Muscle of leg (tissue), 3 donors: ENCODE measurements at regions not wholly inside any gene's neighbourhood (a gene's known extent, or its start where the extent isn't known, plus 50 kb on each side); places are given as distances from the start of the nearest gene placed in this dataset.
"Not testable (repeated sequence)": the region's sequence is repeated elsewhere in the genome, so short reads cannot be mapped to it uniquely, and the experiment has no call there.

Experiments used
- DNase-seq: peaks from one replicate; pipeline ENCODE4 v3.0.0; 2013
- H3K27ac ChIP-seq: one replicate; pipeline ENCODE4 v1.5.1; 2013; ENCODE audit warnings: mild to moderate bottlenecking, low read length, control low read depth
- H3K27me3 ChIP-seq: one replicate; pipeline ENCODE4 v1.6.1; 2013; ENCODE audit warnings: low read length; ENCODE audit not compliant: control insufficient read depth, insufficient read depth
- H3K36me3 ChIP-seq: one replicate; pipeline ENCODE4 v1.6.1; 2013; ENCODE audit warnings: low read length; ENCODE audit not compliant: control insufficient read depth, insufficient read depth
- H3K4me1 ChIP-seq: one replicate; pipeline ENCODE4 v1.6.1; 2013; ENCODE audit warnings: low read length; ENCODE audit not compliant: control insufficient read depth, insufficient read depth
- H3K4me3 ChIP-seq: one replicate; pipeline ENCODE4 v1.5.1; 2013; ENCODE audit warnings: low read length, control low read depth
- H3K9me3 ChIP-seq: replicated peaks from 2 replicates; pipeline ENCODE4 v1.6.1; 2013; ENCODE audit warnings: low read depth, low read length; ENCODE audit not compliant: control insufficient read depth
- WGBS: methylation state at CpG from one replicate; pipeline ENCODE4 v1.1.5; 2013; ENCODE audit warnings: missing lambda C conversion rate; ENCODE audit not compliant: insufficient coverage; 5-methylcytosine and 5-hydroxymethylcytosine counted together

DNA sequence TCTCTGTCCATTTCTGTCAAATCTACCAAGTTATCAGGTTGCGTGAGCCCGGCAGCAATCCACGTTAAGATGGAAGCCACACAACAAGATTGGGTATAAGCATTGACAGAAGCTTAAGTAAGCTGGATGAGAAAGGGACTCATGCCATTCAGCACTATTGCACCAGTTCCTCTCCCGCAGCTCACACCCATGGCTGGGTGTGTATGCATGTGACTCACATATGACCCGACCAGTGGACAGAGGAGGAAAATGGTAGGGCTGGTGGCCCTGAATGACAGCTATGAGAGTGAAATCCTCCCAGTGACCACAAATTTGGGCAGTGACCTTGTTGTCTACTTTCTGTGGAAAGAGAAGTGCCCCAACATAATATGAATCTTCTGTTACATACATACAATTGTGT lies 113.5 kb downstream of the OTOR start:
- Histone ChIP-seq H3K9me3 (no peaks in the 10 kb centered on the region), H3K27ac (no peak overlapping the region), H3K4me1 (no peaks in the 10 kb centered on the region), H3K27me3 (no peaks in the 10 kb centered on the region), H3K36me3 (no peaks in the 10 kb centered on the region), H3K4me3 (no peak overlapping the region)
- no CpG with 5 or more reads among the region's 5 CpGs for WGBS
- no peak for DNase-seq

DNA sequence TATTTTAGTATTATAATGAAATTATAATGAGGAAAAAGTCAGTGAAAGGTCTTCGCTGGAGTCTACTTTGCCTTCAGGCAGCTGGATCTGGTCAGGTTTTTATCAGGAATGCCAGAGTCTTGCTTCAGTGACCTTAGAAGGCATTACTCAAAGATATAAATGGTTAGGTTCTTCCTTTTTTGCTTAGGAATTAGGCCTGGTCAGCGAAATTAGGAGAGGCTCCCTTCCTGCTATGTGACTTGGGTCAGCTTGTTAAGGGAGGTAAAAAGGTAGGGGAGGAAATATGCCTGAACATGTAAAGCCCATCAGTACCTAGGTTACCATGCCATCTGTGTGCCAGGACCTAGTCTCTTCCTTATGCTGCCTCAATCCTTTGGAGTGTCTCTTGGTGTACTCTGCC lies 115.1 kb downstream of the OTOR start:
- WGBS: 100% methylated on average over 1 of the region's 2 CpGs
- Histone ChIP-seq H3K4me3 (no peak overlapping the region), H3K9me3 (no peaks in the 10 kb centered on the region), H3K4me1 (no peaks in the 10 kb centered on the region), H3K27me3 (no peaks in the 10 kb centered on the region), H3K27ac (no peak overlapping the region), H3K36me3 (no peaks in the 10 kb centered on the region)
- DNase-seq: no peak

- no peaks in the 10 kb centered on the region for H3K4me1 ChIP-seq
- DNase-seq: no peak
- WGBS: 74% methylated on average over 4 of the region's 5 CpGs
- no peaks in the 10 kb centered on the region for H3K36me3 ChIP-seq
- H3K9me3 ChIP-seq: no peaks in the 10 kb centered on the region
- H3K4me3 ChIP-seq: no peak overlapping the region
- H3K27ac ChIP-seq: no peak overlapping the region
- no peaks in the 10 kb centered on the region for H3K27me3 ChIP-seq
Observed at GRCh38 chr20:16864069-16864468, 115.9 kb downstream of the OTOR start.

DNA sequence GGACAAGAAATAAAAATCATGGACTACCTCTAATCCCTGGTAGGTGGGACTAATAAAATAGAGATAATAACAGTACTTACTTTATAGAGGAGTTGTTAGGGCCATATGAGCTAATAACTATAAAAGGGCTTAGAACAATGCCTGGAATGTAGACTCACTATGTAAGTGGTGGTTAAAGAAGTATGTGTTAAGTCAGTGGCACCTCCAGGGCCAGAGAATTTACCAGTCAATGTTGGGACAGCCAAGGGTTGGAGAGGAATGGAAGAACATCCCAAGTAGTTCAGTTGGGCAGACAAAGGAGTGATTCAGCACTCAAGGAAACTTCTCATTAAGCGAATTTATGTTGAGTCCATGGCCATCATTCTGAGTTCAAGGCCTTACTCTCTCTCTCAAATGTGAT lies 116.8 kb downstream of the OTOR start:
- no peak overlapping the region for H3K4me3 ChIP-seq
- H3K27ac ChIP-seq: no peak overlapping the region
- no CpG with 5 or more reads among the region's 1 CpG for WGBS
- no peak for DNase-seq
- H3K9me3 ChIP-seq: no peaks in the 10 kb centered on the region
- no peaks in the 10 kb centered on the region for H3K4me1 ChIP-seq
- no peaks in the 10 kb centered on the region for H3K36me3 ChIP-seq
- no peaks in the 10 kb centered on the region for H3K27me3 ChIP-seq

DNA sequence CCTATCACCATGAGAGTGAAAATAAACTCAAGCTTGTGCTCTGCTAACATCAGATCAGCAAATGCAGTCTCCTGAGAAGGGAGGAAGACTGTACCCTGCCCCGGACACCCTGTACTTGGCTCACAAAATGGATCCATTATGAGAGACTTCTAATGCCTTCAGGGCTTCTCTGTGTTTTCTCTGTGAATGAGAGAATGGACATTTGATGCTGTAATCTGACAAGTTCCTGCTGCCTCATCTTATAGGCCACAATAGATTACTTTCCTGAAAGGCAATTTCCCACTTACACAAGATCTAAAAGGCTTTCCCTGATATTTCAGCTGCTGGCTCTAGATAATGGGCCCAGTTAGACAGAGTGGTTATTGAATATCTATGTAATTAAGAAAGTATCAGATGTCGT lies 117.2 kb downstream of the OTOR start:
- H3K4me3 ChIP-seq: no peak overlapping the region
- no peaks in the 10 kb centered on the region for H3K27me3 ChIP-seq
- no CpG with 5 or more reads among the region's 2 CpGs for WGBS
- H3K36me3 ChIP-seq: no peaks in the 10 kb centered on the region
- no peaks in the 10 kb centered on the region for H3K4me1 ChIP-seq
- no peak overlapping the region for H3K27ac ChIP-seq
- no peaks in the 10 kb centered on the region for H3K9me3 ChIP-seq
- DNase-seq: no peak

GRCh38 chr20:16873124-16873523 lies 125.0 kb downstream of the OTOR start:
- 100% methylated on average over 2 of the region's 4 CpGs for WGBS
- H3K27me3 ChIP-seq, H3K4me1 ChIP-seq, H3K9me3 ChIP-seq, H3K27ac ChIP-seq, DNase-seq, H3K4me3 ChIP-seq, H3K36me3 ChIP-seq: not testable (repeated sequence)

DNA sequence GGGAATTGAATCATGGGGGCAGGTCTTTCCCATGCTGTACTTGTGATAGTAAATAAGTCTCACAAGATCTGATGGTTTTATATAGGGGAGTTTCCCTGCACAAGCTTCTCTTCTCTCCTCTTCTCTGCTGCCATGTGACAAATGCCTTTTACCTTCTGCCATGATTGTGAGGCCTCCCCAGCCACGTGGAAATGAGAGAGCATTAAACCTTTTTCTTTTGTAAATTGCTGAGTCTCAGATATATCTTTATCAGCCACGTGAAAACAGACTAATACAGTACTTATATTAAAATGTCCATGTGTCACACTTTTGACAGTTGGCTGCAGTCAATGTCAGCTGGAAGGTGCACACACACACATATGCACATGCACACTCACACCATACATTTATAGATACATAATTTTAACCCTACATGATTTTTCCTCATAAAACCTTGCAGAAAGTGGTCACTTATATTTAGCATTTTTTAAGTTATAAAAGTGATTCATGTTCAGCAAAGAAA lies 128.9 kb downstream of the OTOR start:
- H3K9me3 ChIP-seq: no peaks in the 10 kb centered on the region
- DNase-seq: no peak
- no peak overlapping the region for H3K27ac ChIP-seq
- H3K27me3 ChIP-seq: no peaks in the 10 kb centered on the region
- no peak overlapping the region for H3K4me3 ChIP-seq
- no peaks in the 10 kb centered on the region for H3K36me3 ChIP-seq
- WGBS: no CpG with 5 or more reads among the region's 2 CpGs
- H3K4me1 ChIP-seq: no peaks in the 10 kb centered on the region

DNA sequence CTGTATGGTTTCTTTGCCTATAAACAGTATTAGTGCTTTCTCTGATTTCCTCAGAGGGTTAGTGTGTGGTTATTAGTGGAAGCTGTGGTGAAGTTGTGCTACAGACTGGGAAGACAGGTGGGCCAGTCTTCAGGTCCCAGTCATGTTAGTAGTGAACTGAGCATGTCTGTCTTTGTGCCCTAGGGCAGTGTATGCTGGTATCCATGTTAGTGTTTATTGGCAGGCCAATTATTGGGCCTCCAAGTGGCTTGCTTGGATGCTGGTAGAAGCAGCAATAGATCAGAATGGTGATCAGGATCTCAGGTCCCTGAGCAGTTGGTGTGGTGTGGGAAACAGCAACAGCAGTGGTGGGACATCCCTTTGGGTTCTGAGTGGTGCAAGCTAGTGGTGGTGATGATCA lies 137.6 kb downstream of the OTOR start:
- no peaks in the 10 kb centered on the region for H3K27me3 ChIP-seq
- no peaks in the 10 kb centered on the region for H3K9me3 ChIP-seq
- H3K36me3 ChIP-seq: no peaks in the 10 kb centered on the region
- DNase-seq: no peak
- H3K4me1 ChIP-seq: no peaks in the 10 kb centered on the region
- H3K27ac ChIP-seq: no peak overlapping the region
- H3K4me3 ChIP-seq: no peak overlapping the region

DNA sequence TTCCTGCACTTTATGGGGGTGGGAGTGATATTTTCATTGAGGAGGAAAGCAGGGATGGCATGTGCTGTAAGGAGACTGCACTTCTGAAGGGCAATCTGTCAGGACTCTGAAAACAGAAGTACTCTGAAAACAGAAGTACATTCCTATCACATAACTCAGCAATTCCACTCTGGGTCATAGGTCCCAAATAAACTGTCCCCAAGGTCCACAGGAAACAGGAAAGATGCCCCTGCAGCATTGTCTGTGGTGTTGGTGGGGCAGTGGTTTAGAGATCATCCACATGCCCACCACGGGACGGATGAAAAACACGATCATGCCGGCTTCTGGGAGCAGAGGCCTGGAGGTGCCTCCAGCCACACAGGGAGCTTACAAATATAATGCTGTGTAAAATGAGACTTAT lies 150.3 kb downstream of the OTOR start:
- whole genome bisulfite sequencing: no CpG with 5 or more reads among the region's 4 CpGs
- Histone ChIP-seq H3K4me3 (no peak overlapping the region), H3K27me3 (no peaks in the 10 kb centered on the region), H3K4me1 (no peaks in the 10 kb centered on the region), H3K9me3 (no peaks in the 10 kb centered on the region), H3K27ac (no peak overlapping the region), H3K36me3 (no peaks in the 10 kb centered on the region)
- no peak for DNase-seq

DNA sequence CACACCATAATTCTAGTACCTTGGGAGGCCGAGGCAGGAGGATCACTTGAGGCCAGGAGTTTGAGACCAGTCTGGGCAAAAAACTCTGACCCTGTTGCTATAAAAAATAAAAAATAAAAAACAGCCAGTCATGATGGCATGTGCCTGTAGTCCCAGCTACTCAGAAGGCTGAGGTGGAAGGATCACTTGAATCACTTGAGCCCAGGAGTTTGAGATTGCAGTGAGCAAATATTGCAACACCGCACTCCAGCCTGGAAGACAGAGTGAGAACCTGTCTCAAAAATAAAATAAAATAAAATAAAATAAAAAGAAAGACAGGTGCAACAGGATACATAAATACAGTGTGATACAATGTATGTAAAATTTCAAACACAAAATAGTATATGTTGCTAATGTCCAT lies 154.5 kb downstream of the OTOR start:
- Histone ChIP-seq H3K4me3 (no peak overlapping the region), H3K36me3 (no peaks in the 10 kb centered on the region), H3K27me3 (no peaks in the 10 kb centered on the region), H3K27ac (no peak overlapping the region), H3K9me3 (no peaks in the 10 kb centered on the region), H3K4me1 (no peaks in the 10 kb centered on the region)
- WGBS: no CpG with 5 or more reads among the region's 2 CpGs
- DNase-seq: no peak

DNA sequence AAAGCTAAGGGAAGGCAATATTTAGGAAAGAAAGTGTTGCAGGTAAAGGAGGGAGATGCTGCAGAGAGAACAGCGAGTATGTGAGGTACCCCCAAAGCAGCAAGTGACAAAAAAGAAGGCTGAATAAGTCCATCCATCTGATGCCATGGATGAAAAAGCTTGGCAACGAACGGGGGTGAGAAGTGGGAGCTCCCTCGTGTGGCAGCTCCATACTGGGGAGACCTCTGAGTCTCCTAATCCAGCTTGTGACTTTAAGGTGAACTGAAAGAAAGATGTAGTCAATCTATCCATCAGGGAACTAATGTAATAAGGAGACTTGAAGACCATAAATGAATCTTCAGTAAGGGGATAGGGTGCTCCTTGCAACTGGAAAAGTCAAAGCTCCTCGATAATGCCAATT lies 156.6 kb downstream of the OTOR start:
- no peak overlapping the region for H3K4me3 ChIP-seq
- WGBS: 57% methylated on average over 4 of the region's 5 CpGs
- H3K27ac ChIP-seq: no peak overlapping the region
- no peak for DNase-seq
- no peaks in the 10 kb centered on the region for H3K4me1 ChIP-seq
- H3K9me3 ChIP-seq: no peaks in the 10 kb centered on the region
- no peaks in the 10 kb centered on the region for H3K27me3 ChIP-seq
- no peaks in the 10 kb centered on the region for H3K36me3 ChIP-seq
